Heart left ventricle (tissue), 13 donors: ENCODE measurements at regions not wholly inside any gene's neighbourhood (a gene's known extent, or its start where the extent isn't known, plus 50 kb on each side); places are given as distances from the start of the nearest gene placed in this dataset.

Experiments
- POLR2A ChIP-seq, 2 donors: fragments of 450-650 bp; IDR thresholded peaks; one replicate each; pipeline ENCODE4 v1.6.1; 2017; ENCODE audit warnings: antibody characterized with exemption in 2 of 2, mild to moderate bottlenecking in 2 of 2, moderate library complexity in 2 of 2
- TF ChIP-seq, protein P1 (sequence below), 12 donors: fragments of 200-600 bp; sonication (generic) in 4 of 12; IDR thresholded peaks; one replicate each; pipeline versions ENCODE4 v1.5.0 to v1.8.0; 2018 to 2022; ENCODE audit warnings: antibody characterized with exemption in 12 of 12, mild to moderate bottlenecking in 5 of 12
- donor health status: ischemic (EF 13 %, LVEDD 7.1; RV severe dilation, severe dysfunction).
- donor health status: DM: no; HTN: yes; CAD: no.
- donor health status: DM: no; HTN: no; CAD: no.
- donor health status: ischemic (EF 25% LVEDD 6.9; RV normal size, moderate dysfunction).
- donor health status: ischemic (EF 25% LVEDD 5.7; RV mildly dilated, moderate dysfunction).
- donor health status: ischemic (EF 35%, LVEDD 5.7; RV mildly dilated, moderate dysfunction).
- donor health status: nonischemic (EF 11% LVEDD 7.7; RV severe dilation, severe dysfunction).
- donor health status: DM: yes; HTN: yes; CAD: no.
- donor health status: PGD.
- donor health status: ischemic (EF 29% LVEDD 5.4; RV normal size, mild dysfunction).
- donor health status: nonischemic (EF 23%, LVEDD 6.1; RV moderate dilation, normal function).

DNA sequence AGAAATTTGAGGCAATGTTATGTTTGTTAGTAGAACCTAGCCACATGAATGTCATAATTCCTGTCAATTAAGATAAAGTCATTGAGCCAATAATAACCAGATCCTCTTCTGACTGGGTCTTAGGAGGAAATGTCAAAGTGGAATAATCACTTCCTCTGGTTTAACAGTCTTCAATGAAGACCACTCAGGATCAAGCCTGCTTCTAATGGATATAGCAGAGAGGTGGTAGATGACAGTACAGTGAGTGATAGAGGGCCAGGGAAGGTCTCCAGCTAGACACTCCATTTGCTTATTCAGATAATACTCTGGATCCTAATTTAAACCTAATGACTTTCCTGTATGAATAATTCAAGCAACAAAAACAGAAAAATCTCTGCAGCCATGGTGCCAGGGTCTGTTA is 474.2 kb downstream of the DNAH5 start:
- TF ChIP-seq, protein P1, sequence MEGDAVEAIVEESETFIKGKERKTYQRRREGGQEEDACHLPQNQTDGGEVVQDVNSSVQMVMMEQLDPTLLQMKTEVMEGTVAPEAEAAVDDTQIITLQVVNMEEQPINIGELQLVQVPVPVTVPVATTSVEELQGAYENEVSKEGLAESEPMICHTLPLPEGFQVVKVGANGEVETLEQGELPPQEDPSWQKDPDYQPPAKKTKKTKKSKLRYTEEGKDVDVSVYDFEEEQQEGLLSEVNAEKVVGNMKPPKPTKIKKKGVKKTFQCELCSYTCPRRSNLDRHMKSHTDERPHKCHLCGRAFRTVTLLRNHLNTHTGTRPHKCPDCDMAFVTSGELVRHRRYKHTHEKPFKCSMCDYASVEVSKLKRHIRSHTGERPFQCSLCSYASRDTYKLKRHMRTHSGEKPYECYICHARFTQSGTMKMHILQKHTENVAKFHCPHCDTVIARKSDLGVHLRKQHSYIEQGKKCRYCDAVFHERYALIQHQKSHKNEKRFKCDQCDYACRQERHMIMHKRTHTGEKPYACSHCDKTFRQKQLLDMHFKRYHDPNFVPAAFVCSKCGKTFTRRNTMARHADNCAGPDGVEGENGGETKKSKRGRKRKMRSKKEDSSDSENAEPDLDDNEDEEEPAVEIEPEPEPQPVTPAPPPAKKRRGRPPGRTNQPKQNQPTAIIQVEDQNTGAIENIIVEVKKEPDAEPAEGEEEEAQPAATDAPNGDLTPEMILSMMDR (IDR thresholded peaks at IDR 0.05) = no peak
- TF ChIP-seq POLR2A (IDR thresholded peaks at IDR 0.05) = no peak
